ENCODE measurements at regions not wholly inside any gene's neighbourhood (a gene's known extent, or its start where the extent isn't known, plus 50 kb on each side); places are given as distances from the start of the nearest gene placed in this dataset.
"Not testable (repeated sequence)": the region's sequence is repeated elsewhere in the genome, so short reads cannot be mapped to it uniquely, and the experiment has no call there.

GRCh38 chr1:238912148-238912547 is 474.2 kb upstream of the CHRM3 start:
- TF ChIP-seq EZH2phosphoT487 (conservative IDR thresholded peaks at IDR 0.05; ENCODE audit: low read length) (no peak), CTCF (IDR thresholded peaks at IDR 0.05; ENCODE audit: insufficient read depth, low read length, poor library complexity, severe bottlenecking) (no peak)
- H2AFZ ChIP-seq (ENCODE audit: low read depth, low read length, severe bottlenecking), result no peak overlapping the region
- H3K9me2 ChIP-seq (replicated peaks; ENCODE audit: insufficient read depth, low read length), result no peaks in the 10 kb centered on the region
- no peaks in the 10 kb centered on the region for H4K20me1 ChIP-seq (ENCODE audit: low read depth, low read length)
- no peaks in the 10 kb centered on the region for H3K36me3 ChIP-seq (ENCODE audit: low read length)
- H3K79me2 ChIP-seq (ENCODE audit: insufficient read depth, low read length), result no peaks in the 10 kb centered on the region
- no peak overlapping the region for H3K4me2 ChIP-seq (ENCODE audit: low read depth, low read length, poor library complexity, severe bottlenecking)
- no peaks in the 10 kb centered on the region for H3K27me3 ChIP-seq (ENCODE audit: low read length)
- no peaks in the 10 kb centered on the region for H3F3A ChIP-seq (ENCODE audit: insufficient read depth)
- no peak overlapping the region for H3K9ac ChIP-seq (ENCODE audit: low read length)
- no peaks in the 10 kb centered on the region for H3K9me3 ChIP-seq (ENCODE audit: insufficient read depth, low read length)
- no peak overlapping the region for H3K4me3 ChIP-seq (ENCODE audit: insufficient read depth, low read length, poor library complexity, severe bottlenecking)
- no peak overlapping the region for H3K27ac ChIP-seq (ENCODE audit: low read depth, low read length)

GRCh38 chr1:238902752-238903151 is 483.6 kb upstream of the CHRM3 start:
- not testable (repeated sequence) for H3K9me3 ChIP-seq (ENCODE audit: insufficient read depth, low read length); H3K27me3 ChIP-seq (ENCODE audit: low read length); H3K36me3 ChIP-seq (ENCODE audit: low read length); H3K79me2 ChIP-seq (ENCODE audit: insufficient read depth, low read length); H3K4me3 ChIP-seq (ENCODE audit: insufficient read depth, low read length, poor library complexity, severe bottlenecking); H3K4me2 ChIP-seq (ENCODE audit: low read depth, low read length, poor library complexity, severe bottlenecking); H3F3A ChIP-seq (ENCODE audit: insufficient read depth); H2AFZ ChIP-seq (ENCODE audit: low read depth, low read length, severe bottlenecking); H3K9ac ChIP-seq (ENCODE audit: low read length); H3K9me2 ChIP-seq (replicated peaks; ENCODE audit: insufficient read depth, low read length); H4K20me1 ChIP-seq (ENCODE audit: low read depth, low read length); H3K27ac ChIP-seq (ENCODE audit: low read depth, low read length)

- H3K9me3 ChIP-seq (ENCODE audit: insufficient read depth, low read length), result no peaks in the 10 kb centered on the region
- H3K27me3 ChIP-seq (ENCODE audit: low read length), result no peaks in the 10 kb centered on the region
- no peak overlapping the region for H3K4me2 ChIP-seq (ENCODE audit: low read depth, low read length, poor library complexity, severe bottlenecking)
- H3K4me3 ChIP-seq (ENCODE audit: insufficient read depth, low read length, poor library complexity, severe bottlenecking), result no peak overlapping the region
- H3K9ac ChIP-seq (ENCODE audit: low read length), result no peak overlapping the region
- H3K36me3 ChIP-seq (ENCODE audit: low read length), result no peaks in the 10 kb centered on the region
- H3K27ac ChIP-seq (ENCODE audit: low read depth, low read length), result no peak overlapping the region
- TF ChIP-seq EZH2phosphoT487 (conservative IDR thresholded peaks at IDR 0.05; ENCODE audit: low read length) (no peak), CTCF (IDR thresholded peaks at IDR 0.05; ENCODE audit: insufficient read depth, low read length, poor library complexity, severe bottlenecking) (no peak)
- H3K9me2 ChIP-seq (replicated peaks; ENCODE audit: insufficient read depth, low read length), result no peaks in the 10 kb centered on the region
- H2AFZ ChIP-seq (ENCODE audit: low read depth, low read length, severe bottlenecking), result no peak overlapping the region
- no peaks in the 10 kb centered on the region for H3F3A ChIP-seq (ENCODE audit: insufficient read depth)
- H4K20me1 ChIP-seq (ENCODE audit: low read depth, low read length), result no peaks in the 10 kb centered on the region
- H3K79me2 ChIP-seq (ENCODE audit: insufficient read depth, low read length), result no peaks in the 10 kb centered on the region
Measured at GRCh38 chr1:238900334-238900865, 486.0 kb upstream of the CHRM3 start.

GRCh38 chr1:238898856-238899255 is 487.5 kb upstream of the CHRM3 start:
- Histone ChIP-seq H3K79me2 (ENCODE audit: insufficient read depth, low read length) (no peaks in the 10 kb centered on the region), H3K9me3 (ENCODE audit: insufficient read depth, low read length) (no peaks in the 10 kb centered on the region), H3K4me3 (ENCODE audit: insufficient read depth, low read length, poor library complexity, severe bottlenecking) (no peak overlapping the region), H3K4me2 (ENCODE audit: low read depth, low read length, poor library complexity, severe bottlenecking) (no peak overlapping the region), H3K36me3 (ENCODE audit: low read length) (no peaks in the 10 kb centered on the region), H3K9me2 (replicated peaks; ENCODE audit: insufficient read depth, low read length) (no peaks in the 10 kb centered on the region), H3K27me3 (ENCODE audit: low read length) (no peaks in the 10 kb centered on the region), H3F3A (ENCODE audit: insufficient read depth) (no peaks in the 10 kb centered on the region), H4K20me1 (ENCODE audit: low read depth, low read length) (no peaks in the 10 kb centered on the region), H3K9ac (ENCODE audit: low read length) (no peak overlapping the region), H3K27ac (ENCODE audit: low read depth, low read length) (no peak overlapping the region), H2AFZ (ENCODE audit: low read depth, low read length, severe bottlenecking) (no peak overlapping the region)
- TF ChIP-seq EZH2phosphoT487 (conservative IDR thresholded peaks at IDR 0.05; ENCODE audit: low read length) (no peak), CTCF (IDR thresholded peaks at IDR 0.05; ENCODE audit: insufficient read depth, low read length, poor library complexity, severe bottlenecking) (no peak)
